Spleen (tissue), 7 donors: ENCODE measurements at regions not wholly inside any gene's neighbourhood (a gene's known extent, or its start where the extent isn't known, plus 50 kb on each side); places are given as distances from the start of the nearest gene placed in this dataset.

Source experiments
- POLR2A ChIP-seq, 3 donors: fragments of 450-650 bp; IDR thresholded peaks; one replicate each; pipeline ENCODE4 v1.5.1; 2017; ENCODE audit warnings: antibody characterized with exemption in 3 of 3, mild to moderate bottlenecking in 1 of 3
- POLR2AphosphoS5 ChIP-seq, 3 donors: sonication (generic); formaldehyde crosslinking; IDR thresholded peaks; one replicate each; pipeline ENCODE4 v1.5.1; 2017; ENCODE audit warnings: antibody characterized with exemption in 3 of 3
- TF ChIP-seq, protein P1 (sequence below), 11 experiments: fragments of 200-600 bp in 7 of 11; fragments of 450-650 bp in 4 of 11; sonication (generic) in 4 of 11; IDR thresholded peaks in 8 of 11; conservative IDR thresholded peaks in 3 of 11; 1 replicate in 7 of 11; 2 replicates in 4 of 11; pipeline versions ENCODE4 v1.4.0 to v1.8.0; 2016 to 2021; ENCODE audit warnings: antibody characterized with exemption in 11 of 11, inconsistent platforms in 4 of 11, mild to moderate bottlenecking in 1 of 11
- donor health status: DM: no; HTN: no; CAD: no; lungs with moderate emphysema.
- donor health status: DM: no; HTN: no; CAD: no.
- donor health status: DM: no; HTN: no; CAD: no.

DNA sequence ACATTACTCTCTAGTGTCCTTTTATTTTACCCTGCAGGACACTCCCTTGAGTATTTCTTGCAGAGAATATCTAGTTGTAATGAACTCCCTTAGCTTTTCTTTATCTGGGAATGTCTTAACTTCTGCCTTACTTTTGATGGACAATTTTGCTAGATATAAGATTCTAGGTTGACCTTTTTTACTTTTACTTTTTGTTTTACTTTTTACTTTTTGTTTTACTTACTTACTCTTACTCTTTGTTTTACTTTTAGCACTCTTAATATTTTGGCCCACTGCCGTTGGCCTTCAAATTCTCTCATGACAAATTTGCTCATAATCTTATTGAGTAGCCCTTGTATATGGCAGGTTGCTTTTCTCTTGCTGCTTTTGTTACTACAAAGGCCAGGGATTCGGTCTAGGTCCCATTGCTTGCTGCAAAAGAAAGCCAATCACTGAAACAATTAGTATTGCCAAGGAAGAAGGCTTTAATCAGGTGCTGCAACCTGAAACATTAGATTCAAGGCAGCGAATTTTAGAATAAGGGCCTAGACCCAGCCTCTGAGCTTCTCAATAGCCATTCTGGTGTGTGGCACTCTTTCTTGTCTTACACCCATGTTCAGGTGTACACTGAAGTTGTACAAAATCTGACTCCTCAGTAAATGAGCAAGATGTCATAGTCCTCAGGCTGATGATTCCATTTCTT is 137.0 kb downstream of the TES start:
- TF ChIP-seq, protein P1, sequence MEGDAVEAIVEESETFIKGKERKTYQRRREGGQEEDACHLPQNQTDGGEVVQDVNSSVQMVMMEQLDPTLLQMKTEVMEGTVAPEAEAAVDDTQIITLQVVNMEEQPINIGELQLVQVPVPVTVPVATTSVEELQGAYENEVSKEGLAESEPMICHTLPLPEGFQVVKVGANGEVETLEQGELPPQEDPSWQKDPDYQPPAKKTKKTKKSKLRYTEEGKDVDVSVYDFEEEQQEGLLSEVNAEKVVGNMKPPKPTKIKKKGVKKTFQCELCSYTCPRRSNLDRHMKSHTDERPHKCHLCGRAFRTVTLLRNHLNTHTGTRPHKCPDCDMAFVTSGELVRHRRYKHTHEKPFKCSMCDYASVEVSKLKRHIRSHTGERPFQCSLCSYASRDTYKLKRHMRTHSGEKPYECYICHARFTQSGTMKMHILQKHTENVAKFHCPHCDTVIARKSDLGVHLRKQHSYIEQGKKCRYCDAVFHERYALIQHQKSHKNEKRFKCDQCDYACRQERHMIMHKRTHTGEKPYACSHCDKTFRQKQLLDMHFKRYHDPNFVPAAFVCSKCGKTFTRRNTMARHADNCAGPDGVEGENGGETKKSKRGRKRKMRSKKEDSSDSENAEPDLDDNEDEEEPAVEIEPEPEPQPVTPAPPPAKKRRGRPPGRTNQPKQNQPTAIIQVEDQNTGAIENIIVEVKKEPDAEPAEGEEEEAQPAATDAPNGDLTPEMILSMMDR (IDR thresholded peaks at IDR 0.05 in 8 of 11, conservative IDR thresholded peaks at IDR 0.05 in 3 of 11), result no peak
- no peak for TF ChIP-seq POLR2A (IDR thresholded peaks at IDR 0.05)
- no peak for TF ChIP-seq POLR2AphosphoS5 (IDR thresholded peaks at IDR 0.05)
